HepG2 (cell line): ENCODE measurements at regions not wholly inside any gene's neighbourhood (a gene's known extent, or its start where the extent isn't known, plus 50 kb on each side); places are given as distances from the start of the nearest gene placed in this dataset.
A peak's percentile ranks its signal among the peaks of the same experiment; 100 is the strongest.

Experiments
- CC2D1A ChIP-seq: sonication (generic); formaldehyde crosslinking; IDR thresholded peaks from 2 replicates; pipeline ENCODE4 v1.8.1; 2023; ENCODE audit warnings: mild to moderate bottlenecking, missing genetic modification reagents
- GABPB1 ChIP-seq: IDR thresholded peaks from 2 replicates; pipeline ENCODE4 v1.6.1; 2016; ENCODE audit warnings: mild to moderate bottlenecking, missing genetic modification reagents, moderate library complexity, missing compliant biosample characterization
- GFI1 ChIP-seq: sonication (generic); formaldehyde crosslinking; IDR thresholded peaks from 2 replicates; pipeline ENCODE4 v1.5.0; 2020; ENCODE audit warnings: missing genetic modification reagents, mild to moderate bottlenecking, borderline replicate concordance
- MAFG ChIP-seq: sonication (generic); formaldehyde crosslinking; IDR thresholded peaks from 2 replicates; pipeline ENCODE4 v1.5.1; 2020; ENCODE audit warnings: mild to moderate bottlenecking, missing genetic modification reagents
- NFE2L1 ChIP-seq: sonication (generic); formaldehyde crosslinking; IDR thresholded peaks from 2 replicates; pipeline ENCODE4 v1.4.0; 2020; ENCODE audit warnings: missing genetic modification reagents, mild to moderate bottlenecking, borderline replicate concordance
- POLR2AphosphoS5 ChIP-seq: IDR thresholded peaks from 2 replicates; pipeline ENCODE4 v1.6.1; 2012; ENCODE audit warnings: low read depth, low read length
- SP5 ChIP-seq: IDR thresholded peaks from 2 replicates; pipeline ENCODE4 v1.6.1; 2016; ENCODE audit warnings: low read depth, borderline replicate concordance
- ZBTB10 ChIP-seq: sonication (generic); formaldehyde crosslinking; IDR thresholded peaks from 2 replicates; pipeline ENCODE4 v1.4.0; 2020; ENCODE audit warnings: missing genetic modification reagents, borderline replicate concordance
- ZBTB42 ChIP-seq: sonication (generic); formaldehyde crosslinking; IDR thresholded peaks from 2 replicates; pipeline ENCODE4 v1.5.0; 2020; ENCODE audit warnings: mild to moderate bottlenecking, missing genetic modification reagents
- ZBTB8A ChIP-seq: sonication (generic); formaldehyde crosslinking; IDR thresholded peaks from 2 replicates; pipeline ENCODE4 v1.4.0; 2020; ENCODE audit warnings: mild to moderate bottlenecking, low read depth, missing genetic modification reagents, borderline replicate concordance
- ZNF160 ChIP-seq: sonication (generic); formaldehyde crosslinking; IDR thresholded peaks from 2 replicates; pipeline ENCODE4 v1.8.0; 2022; ENCODE audit warnings: mild to moderate bottlenecking, inconsistent platforms, missing genetic modification reagents
- ZNF44 ChIP-seq: sonication (generic); formaldehyde crosslinking; IDR thresholded peaks from 2 replicates; pipeline ENCODE4 v1.5.1; 2020; ENCODE audit warnings: mild to moderate bottlenecking, missing genetic modification reagents
- ZNF567 ChIP-seq: sonication (generic); formaldehyde crosslinking; IDR thresholded peaks from 2 replicates; pipeline ENCODE4 v1.8.1; 2023; ENCODE audit warnings: mild to moderate bottlenecking, missing genetic modification reagents, borderline replicate concordance
- ZNF574 ChIP-seq: sonication (generic); formaldehyde crosslinking; IDR thresholded peaks from 2 replicates; pipeline ENCODE4 v1.4.0; 2020; ENCODE audit warnings: missing genetic modification reagents
- ZNF850 ChIP-seq: sonication (generic); formaldehyde crosslinking; conservative IDR thresholded peaks from 2 replicates; pipeline ENCODE4 v1.9.0; 2021; ENCODE audit warnings: mild to moderate bottlenecking, missing genetic modification reagents
- ZSCAN9 ChIP-seq: IDR thresholded peaks from 2 replicates; pipeline ENCODE4 v1.6.1; 2016; ENCODE audit warnings: borderline replicate concordance
- ZZZ3 ChIP-seq: sonication (generic); formaldehyde crosslinking; IDR thresholded peaks from 2 replicates; pipeline ENCODE4 v1.4.0; 2020; ENCODE audit warnings: missing genetic modification reagents, mild to moderate bottlenecking, borderline replicate concordance
- TF ChIP-seq, protein P1 (sequence below): sonication (generic); formaldehyde crosslinking; IDR thresholded peaks from 2 replicates; pipeline ENCODE4 v1.4.0; 2020; ENCODE audit warnings: missing genetic modification reagents
- TF ChIP-seq, protein P2 (sequence below): sonication (generic); formaldehyde crosslinking; IDR thresholded peaks from 2 replicates; pipeline ENCODE4 v1.4.0; 2020; ENCODE audit warnings: mild to moderate bottlenecking, missing genetic modification reagents

DNA sequence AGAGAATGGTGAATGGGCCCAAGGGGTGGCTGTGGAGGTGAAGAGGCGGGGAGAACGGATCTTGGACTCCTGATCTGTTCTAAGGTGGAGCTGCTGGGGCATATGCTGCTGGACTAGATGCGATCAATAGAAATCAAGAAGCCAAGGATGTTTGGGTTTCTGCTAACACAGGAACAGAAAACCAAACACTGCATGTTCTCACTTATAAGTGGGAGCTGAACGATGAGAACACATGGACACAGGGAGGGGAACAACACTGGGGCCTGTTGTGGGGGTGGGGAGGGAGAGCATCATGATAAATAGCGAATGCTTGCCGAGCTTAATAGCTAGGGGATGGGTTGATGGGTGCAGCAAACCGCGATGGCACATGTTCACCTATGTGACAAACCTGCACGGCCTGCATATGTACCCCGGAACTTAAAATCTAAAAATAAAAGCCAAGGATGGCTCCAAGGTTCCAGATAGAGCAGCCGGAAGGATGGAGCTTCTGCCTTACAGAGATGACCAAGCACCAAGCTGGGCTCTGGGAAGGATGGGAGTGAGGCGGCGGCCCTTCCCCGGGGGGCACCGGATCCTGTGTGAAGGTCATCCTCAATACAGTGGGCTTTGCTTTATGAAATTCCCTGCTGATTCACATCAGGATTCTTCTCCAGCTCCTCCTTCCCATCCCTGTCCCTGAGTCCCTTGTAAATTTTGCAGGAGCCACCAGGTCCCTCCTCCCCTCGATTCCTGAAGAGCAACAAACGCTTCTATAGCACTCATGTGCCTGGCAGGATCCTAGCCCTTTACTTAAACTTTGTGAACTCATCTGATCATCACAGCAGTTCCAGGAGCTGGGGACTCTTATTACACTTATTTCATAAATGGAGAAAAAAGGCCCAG, 109.2 kb upstream of the PTPN1 start (continued):
- TF ChIP-seq ZNF574 (CRISPR knock-in tag) (no peak), NFE2L1 (CRISPR knock-in tag) (0 out of 2 replicates have a peak, but pooled peaks have one; percentile 8), ZNF44 (CRISPR knock-in tag) (no peak), MAFG (CRISPR knock-in tag) (no peak), GABPB1 (CRISPR knock-in tag) (no peak), ZSCAN9 (CRISPR knock-in tag) (no peak), ZBTB42 (no peak), GFI1 (CRISPR knock-in tag) (no peak), ZNF567 (CRISPR knock-in tag) (no peak), ZBTB8A (CRISPR knock-in tag) (no peak), CC2D1A (CRISPR knock-in tag) (no peak), SP5 (no peak), ZZZ3 (CRISPR knock-in tag) (no peak), ZNF850 (CRISPR knock-in tag) (no peak), POLR2AphosphoS5 (no peak), ZNF160 (CRISPR knock-in tag) (no peak; the same call in 1 of the 2 replicates), ZBTB10 (CRISPR knock-in tag) (no peak)
- TF ChIP-seq, protein P1, sequence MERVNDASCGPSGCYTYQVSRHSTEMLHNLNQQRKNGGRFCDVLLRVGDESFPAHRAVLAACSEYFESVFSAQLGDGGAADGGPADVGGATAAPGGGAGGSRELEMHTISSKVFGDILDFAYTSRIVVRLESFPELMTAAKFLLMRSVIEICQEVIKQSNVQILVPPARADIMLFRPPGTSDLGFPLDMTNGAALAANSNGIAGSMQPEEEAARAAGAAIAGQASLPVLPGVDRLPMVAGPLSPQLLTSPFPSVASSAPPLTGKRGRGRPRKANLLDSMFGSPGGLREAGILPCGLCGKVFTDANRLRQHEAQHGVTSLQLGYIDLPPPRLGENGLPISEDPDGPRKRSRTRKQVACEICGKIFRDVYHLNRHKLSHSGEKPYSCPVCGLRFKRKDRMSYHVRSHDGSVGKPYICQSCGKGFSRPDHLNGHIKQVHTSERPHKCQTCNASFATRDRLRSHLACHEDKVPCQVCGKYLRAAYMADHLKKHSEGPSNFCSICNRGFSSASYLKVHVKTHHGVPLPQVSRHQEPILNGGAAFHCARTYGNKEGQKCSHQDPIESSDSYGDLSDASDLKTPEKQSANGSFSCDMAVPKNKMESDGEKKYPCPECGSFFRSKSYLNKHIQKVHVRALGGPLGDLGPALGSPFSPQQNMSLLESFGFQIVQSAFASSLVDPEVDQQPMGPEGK (CRISPR knock-in tag), result no peak
- TF ChIP-seq, protein P2, sequence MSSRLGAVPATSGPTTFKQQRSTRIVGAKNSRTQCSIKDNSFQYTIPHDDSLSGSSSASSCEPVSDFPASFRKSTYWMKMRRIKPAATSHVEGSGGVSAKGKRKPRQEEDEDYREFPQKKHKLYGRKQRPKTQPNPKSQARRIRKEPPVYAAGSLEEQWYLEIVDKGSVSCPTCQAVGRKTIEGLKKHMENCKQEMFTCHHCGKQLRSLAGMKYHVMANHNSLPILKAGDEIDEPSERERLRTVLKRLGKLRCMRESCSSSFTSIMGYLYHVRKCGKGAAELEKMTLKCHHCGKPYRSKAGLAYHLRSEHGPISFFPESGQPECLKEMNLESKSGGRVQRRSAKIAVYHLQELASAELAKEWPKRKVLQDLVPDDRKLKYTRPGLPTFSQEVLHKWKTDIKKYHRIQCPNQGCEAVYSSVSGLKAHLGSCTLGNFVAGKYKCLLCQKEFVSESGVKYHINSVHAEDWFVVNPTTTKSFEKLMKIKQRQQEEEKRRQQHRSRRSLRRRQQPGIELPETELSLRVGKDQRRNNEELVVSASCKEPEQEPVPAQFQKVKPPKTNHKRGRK (CRISPR knock-in tag), result 0 out of 2 replicates have a peak, but pooled peaks have one; percentile 53
